Hepatocyte (in vitro differentiated cells): ENCODE measurements at regions not wholly inside any gene's neighbourhood (a gene's known extent, or its start where the extent isn't known, plus 50 kb on each side); places are given as distances from the start of the nearest gene placed in this dataset.
"Not testable (repeated sequence)": the region's sequence is repeated elsewhere in the genome, so short reads cannot be mapped to it uniquely, and the experiment has no call there.

Experiments
- DNase-seq: peaks from one replicate; pipeline ENCODE4 v3.0.0-alpha.2; 2016; ENCODE audit warnings: low spot score
- H2AFZ ChIP-seq: fragments of 200-600 bp; sonication (generic); 2 replicates; pipeline ENCODE4 v1.6.0; 2016; ENCODE audit warnings: antibody characterized with exemption, mild to moderate bottlenecking
- H3K27ac ChIP-seq: fragments of 200-600 bp; sonication (generic); 2 replicates; pipeline ENCODE4 v1.5.1; 2016; ENCODE audit warnings: mild to moderate bottlenecking
- H3K27me3 ChIP-seq: fragments of 200-600 bp; sonication (generic); 2 replicates; pipeline ENCODE4 v1.6.1; 2016
- H3K36me3 ChIP-seq: fragments of 200-600 bp; sonication (generic); replicated peaks from 2 replicates; pipeline ENCODE4 v1.5.1; 2016; ENCODE audit warnings: low read depth; ENCODE audit not compliant: insufficient read depth
- H3K4me1 ChIP-seq: fragments of 200-600 bp; sonication (generic); 2 replicates; pipeline ENCODE4 v1.5.1; 2016; ENCODE audit warnings: mild to moderate bottlenecking, moderate library complexity; ENCODE audit not compliant: insufficient read depth
- H3K4me2 ChIP-seq: fragments of 200-600 bp; sonication (generic); 2 replicates; pipeline ENCODE4 v1.6.0; 2016
- H3K4me3 ChIP-seq: fragments of 200-600 bp; sonication (generic); 2 replicates; pipeline ENCODE4 v1.5.1; 2016; ENCODE audit warnings: mild to moderate bottlenecking
- H3K79me2 ChIP-seq: fragments of 200-600 bp; sonication (generic); 2 replicates; pipeline ENCODE4 v1.6.0; 2017; ENCODE audit warnings: mild to moderate bottlenecking
- H3K9me2 ChIP-seq: fragments of 200-600 bp; sonication (generic); replicated peaks from 2 replicates; pipeline ENCODE4 v1.6.0; 2017; ENCODE audit warnings: mild to moderate bottlenecking; ENCODE audit not compliant: insufficient read depth
- H3K9me3 ChIP-seq: fragments of 200-600 bp; sonication (generic); 2 replicates; pipeline ENCODE4 v1.5.1; 2016; ENCODE audit warnings: low read depth, mild to moderate bottlenecking
- H4K20me1 ChIP-seq: fragments of 200-600 bp; sonication (generic); 2 replicates; pipeline ENCODE4 v1.6.0; 2016; ENCODE audit warnings: mild to moderate bottlenecking; ENCODE audit not compliant: insufficient read depth, poor library complexity, severe bottlenecking
- CTCF ChIP-seq: fragments of 200-600 bp; sonication (generic); IDR thresholded peaks from 2 replicates; pipeline ENCODE4 v1.5.1; 2016; ENCODE audit warnings: antibody characterized with exemption, mild to moderate bottlenecking; ENCODE audit not compliant: poor library complexity
- EZH2 ChIP-seq: fragments of 200-600 bp; sonication (generic); IDR thresholded peaks from 2 replicates; pipeline ENCODE4 v1.6.1; 2016; ENCODE audit warnings: antibody characterized with exemption, mild to moderate bottlenecking, borderline replicate concordance
- EZH2phosphoT487 ChIP-seq: fragments of 200-600 bp; sonication (generic); IDR thresholded peaks from one replicate; pipeline ENCODE4 v1.6.1; 2018; ENCODE audit warnings: antibody characterized with exemption, mild to moderate bottlenecking, low read depth, moderate library complexity; ENCODE audit not compliant: unreplicated experiment, severe bottlenecking
- WGBS: methylation state at CpG from one replicate; pipeline ENCODE4 v1.1.6; 2016; ENCODE audit warnings: low lambda C conversion rate; ENCODE audit errors: missing lambda C conversion rate; 5-methylcytosine and 5-hydroxymethylcytosine counted together

- H3K9me2 ChIP-seq: no peaks in the 10 kb centered on the region
- DNase-seq: no peak
- H4K20me1 ChIP-seq: no peaks in the 10 kb centered on the region
- no peak overlapping the region for H2AFZ ChIP-seq
- H3K79me2 ChIP-seq: no peaks in the 10 kb centered on the region
- WGBS: 71% methylated on average over 3 of the region's 3 CpGs
- TF ChIP-seq EZH2: no peak
- no peak for TF ChIP-seq CTCF
- TF ChIP-seq EZH2phosphoT487: no peak
- H3K27me3 ChIP-seq: no peaks in the 10 kb centered on the region
- no peaks in the 10 kb centered on the region for H3K9me3 ChIP-seq
- no peaks in the 10 kb centered on the region for H3K36me3 ChIP-seq
- H3K4me1 ChIP-seq: no peaks in the 10 kb centered on the region
- no peak overlapping the region for H3K4me2 ChIP-seq
- no peak overlapping the region for H3K27ac ChIP-seq
- H3K4me3 ChIP-seq: no peak overlapping the region
These were observed 191.3 kb upstream of the ZNF32 start for GRCh38 chr10:43839973-43840372.

GRCh38 chr10:43834751-43835150, 186.1 kb upstream of the ZNF32 start:
- not testable (repeated sequence) for H3K27me3 ChIP-seq, H3K4me2 ChIP-seq, H3K36me3 ChIP-seq, H3K9me2 ChIP-seq, H2AFZ ChIP-seq, H3K79me2 ChIP-seq, DNase-seq, H3K27ac ChIP-seq, H4K20me1 ChIP-seq, H3K4me1 ChIP-seq, H3K9me3 ChIP-seq, H3K4me3 ChIP-seq
- WGBS: 83% methylated on average over 2 of the region's 2 CpGs

GRCh38 chr10:43827853-43828252, 179.2 kb upstream of the ZNF32 start:
- no peaks in the 10 kb centered on the region for H3K79me2 ChIP-seq

GRCh38 chr10:43825984-43826383, 177.3 kb upstream of the ZNF32 start:
- no peak overlapping the region for H3K4me3 ChIP-seq
- no peaks in the 10 kb centered on the region for H3K27me3 ChIP-seq
- no peaks in the 10 kb centered on the region for H3K9me3 ChIP-seq
- no peaks in the 10 kb centered on the region for H3K36me3 ChIP-seq
- H3K4me2 ChIP-seq: no peak overlapping the region
- no peak overlapping the region for H2AFZ ChIP-seq
- no peak for DNase-seq
- no peaks in the 10 kb centered on the region for H3K9me2 ChIP-seq
- TF ChIP-seq CTCF (no peak), EZH2phosphoT487 (no peak), EZH2 (no peak)
- H3K79me2 ChIP-seq: no peaks in the 10 kb centered on the region
- H3K27ac ChIP-seq: no peak overlapping the region
- no peaks in the 10 kb centered on the region for H3K4me1 ChIP-seq
- 98% methylated on average over 13 of the region's 22 CpGs for WGBS
- H4K20me1 ChIP-seq: no peaks in the 10 kb centered on the region

More at GRCh38 chr10:43827853-43828252, 179.2 kb upstream of the ZNF32 start:
- no peaks in the 10 kb centered on the region for H3K9me3 ChIP-seq
- WGBS: 95% methylated on average over 1 of the region's 1 CpG
- H3K4me3 ChIP-seq: no peak overlapping the region
- no peak for DNase-seq
- no peaks in the 10 kb centered on the region for H3K9me2 ChIP-seq
- no peak overlapping the region for H3K4me2 ChIP-seq
- no peaks in the 10 kb centered on the region for H3K36me3 ChIP-seq
- H3K27me3 ChIP-seq: no peaks in the 10 kb centered on the region
- no peak overlapping the region for H2AFZ ChIP-seq
- H3K4me1 ChIP-seq: no peaks in the 10 kb centered on the region
- no peaks in the 10 kb centered on the region for H4K20me1 ChIP-seq
- H3K27ac ChIP-seq: no peak overlapping the region
- TF ChIP-seq EZH2 (no peak), EZH2phosphoT487 (no peak), CTCF (no peak)
